HL-60 (cell line): ENCODE measurements at regions not wholly inside any gene's neighbourhood (a gene's known extent, or its start where the extent isn't known, plus 50 kb on each side); places are given as distances from the start of the nearest gene placed in this dataset.

Experiments
- POLR2AphosphoS5 ChIP-seq: IDR thresholded peaks from 2 replicates; pipeline ENCODE4 v1.6.1; 2012; ENCODE audit warnings: low read depth
- TF ChIP-seq, protein P1 (sequence below): IDR thresholded peaks from one replicate; pipeline ENCODE4 v1.5.1; 2011; ENCODE audit warnings: low read length, control low read depth, inconsistent platforms; ENCODE audit not compliant: insufficient read depth

DNA sequence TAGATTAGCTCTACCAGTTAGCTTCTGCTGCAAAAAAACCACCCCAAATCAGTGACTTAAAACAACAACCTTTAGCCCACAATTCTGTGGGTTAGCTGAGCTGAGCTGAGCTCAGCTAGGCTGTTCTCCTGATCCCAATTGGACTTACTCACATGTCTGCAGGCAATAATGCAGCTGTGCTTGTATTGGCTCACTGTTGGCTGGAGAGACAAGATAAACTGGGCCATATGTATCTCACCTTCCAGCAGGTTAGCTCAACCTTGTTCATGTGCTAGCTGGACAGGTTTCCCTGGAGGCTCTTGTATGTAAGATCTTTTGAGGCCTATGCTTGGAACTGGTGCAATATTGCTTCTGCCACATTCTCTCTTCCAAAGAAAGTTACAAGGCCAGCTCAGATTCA lies 261.5 kb upstream of the ADGRL3 start:
- TF ChIP-seq, protein P1, sequence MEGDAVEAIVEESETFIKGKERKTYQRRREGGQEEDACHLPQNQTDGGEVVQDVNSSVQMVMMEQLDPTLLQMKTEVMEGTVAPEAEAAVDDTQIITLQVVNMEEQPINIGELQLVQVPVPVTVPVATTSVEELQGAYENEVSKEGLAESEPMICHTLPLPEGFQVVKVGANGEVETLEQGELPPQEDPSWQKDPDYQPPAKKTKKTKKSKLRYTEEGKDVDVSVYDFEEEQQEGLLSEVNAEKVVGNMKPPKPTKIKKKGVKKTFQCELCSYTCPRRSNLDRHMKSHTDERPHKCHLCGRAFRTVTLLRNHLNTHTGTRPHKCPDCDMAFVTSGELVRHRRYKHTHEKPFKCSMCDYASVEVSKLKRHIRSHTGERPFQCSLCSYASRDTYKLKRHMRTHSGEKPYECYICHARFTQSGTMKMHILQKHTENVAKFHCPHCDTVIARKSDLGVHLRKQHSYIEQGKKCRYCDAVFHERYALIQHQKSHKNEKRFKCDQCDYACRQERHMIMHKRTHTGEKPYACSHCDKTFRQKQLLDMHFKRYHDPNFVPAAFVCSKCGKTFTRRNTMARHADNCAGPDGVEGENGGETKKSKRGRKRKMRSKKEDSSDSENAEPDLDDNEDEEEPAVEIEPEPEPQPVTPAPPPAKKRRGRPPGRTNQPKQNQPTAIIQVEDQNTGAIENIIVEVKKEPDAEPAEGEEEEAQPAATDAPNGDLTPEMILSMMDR, result no peak
- TF ChIP-seq POLR2AphosphoS5, result no peak
